Prostate gland (tissue), 2 donors: ENCODE measurements at regions not wholly inside any gene's neighbourhood (a gene's known extent, or its start where the extent isn't known, plus 50 kb on each side); places are given as distances from the start of the nearest gene placed in this dataset.

ENCODE experiments used
- CTCF ChIP-seq, 4 experiments: fragments of 200-600 bp in 2 of 4; fragments of 450-650 bp in 2 of 4; sonication (generic) in 2 of 4; IDR thresholded peaks; 1 replicate in 3 of 4; 2 replicates in 1 of 4; pipeline ENCODE4 v1.5.1; 2016 to 2019; ENCODE audit warnings: antibody characterized with exemption in 4 of 4, mild to moderate bottlenecking in 2 of 4, moderate library complexity in 2 of 4
- POLR2A ChIP-seq: fragments of 450-650 bp; IDR thresholded peaks from one replicate; pipeline ENCODE4 v1.6.1; 2016; ENCODE audit warnings: antibody characterized with exemption, mild to moderate bottlenecking

DNA sequence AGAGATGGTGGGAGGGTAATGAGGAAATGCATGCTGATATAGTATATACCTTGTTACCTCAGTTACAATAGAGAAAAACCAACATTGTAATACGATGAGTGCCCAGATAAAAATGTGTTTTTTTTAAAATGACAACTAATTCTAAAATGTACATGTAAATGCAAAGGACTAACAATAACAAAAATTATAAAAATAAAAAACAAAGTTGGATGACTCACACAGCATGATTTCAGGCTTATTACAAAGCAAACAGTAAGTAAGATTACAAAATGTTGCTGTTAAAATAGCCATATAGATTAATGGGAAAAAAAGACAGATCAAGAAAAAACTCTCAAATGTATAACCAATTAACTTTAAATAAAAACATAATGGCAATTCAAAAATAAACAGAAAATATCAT, 1099.4 kb downstream of the FSCB start:
- TF ChIP-seq CTCF (IDR thresholded peaks at IDR 0.05): no peak
- no peak for TF ChIP-seq POLR2A
